ENCODE measurements at regions not wholly inside any gene's neighbourhood (a gene's known extent, or its start where the extent isn't known, plus 50 kb on each side); places are given as distances from the start of the nearest gene placed in this dataset.

- no peaks in the 10 kb centered on the region for H3K36me3 Mint-ChIP-seq (ENCODE audit: low read depth, unreplicated experiment)
- no peak overlapping the region for H3K27ac Mint-ChIP-seq (ENCODE audit: unreplicated experiment)
- H3K4me1 Mint-ChIP-seq (ENCODE audit: unreplicated experiment) = peaks cover 5% of the 10 kb centered on the region
- no peak for TF ChIP-seq CTCF (IDR thresholded peaks at IDR 0.05; ENCODE audit: unreplicated experiment)
- no peaks in the 10 kb centered on the region for H3K9me3 Mint-ChIP-seq (ENCODE audit: unreplicated experiment)
- H3K4me3 Mint-ChIP-seq (ENCODE audit: unreplicated experiment) = no peak overlapping the region
- H3K27me3 Mint-ChIP-seq (ENCODE audit: unreplicated experiment) = no peaks in the 10 kb centered on the region
- DNase-seq (ENCODE audit: low spot score) = no peak
Observed at GRCh38 chr5:68387074-68387796, 171.7 kb downstream of the PIK3R1 start.

GRCh38 chr5:68389618-68390017 is 174.1 kb downstream of the PIK3R1 start:
- no peaks in the 10 kb centered on the region for H3K27me3 Mint-ChIP-seq (ENCODE audit: unreplicated experiment)
- peaks cover 5% of the 10 kb centered on the region for H3K4me1 Mint-ChIP-seq (ENCODE audit: unreplicated experiment)
- no peak for DNase-seq (ENCODE audit: low spot score)
- no peak for TF ChIP-seq CTCF (IDR thresholded peaks at IDR 0.05; ENCODE audit: unreplicated experiment)
- no peak overlapping the region for H3K27ac Mint-ChIP-seq (ENCODE audit: unreplicated experiment)
- H3K36me3 Mint-ChIP-seq (ENCODE audit: low read depth, unreplicated experiment) = no peaks in the 10 kb centered on the region
- H3K9me3 Mint-ChIP-seq (ENCODE audit: unreplicated experiment) = no peaks in the 10 kb centered on the region
- no peak overlapping the region for H3K4me3 Mint-ChIP-seq (ENCODE audit: unreplicated experiment)

- Mint-ChIP-seq H3K27ac (ENCODE audit: unreplicated experiment) (no peak overlapping the region), H3K27me3 (ENCODE audit: unreplicated experiment) (no peaks in the 10 kb centered on the region), H3K4me1 (ENCODE audit: unreplicated experiment) (no peaks in the 10 kb centered on the region), H3K9me3 (ENCODE audit: unreplicated experiment) (no peaks in the 10 kb centered on the region), H3K36me3 (ENCODE audit: low read depth, unreplicated experiment) (no peaks in the 10 kb centered on the region), H3K4me3 (ENCODE audit: unreplicated experiment) (no peak overlapping the region)
- TF ChIP-seq CTCF (IDR thresholded peaks at IDR 0.05; ENCODE audit: unreplicated experiment) = no peak
- DNase-seq (ENCODE audit: low spot score) = no peak
Observed at GRCh38 chr5:68392617-68393016, 177.1 kb downstream of the PIK3R1 start.

GRCh38 chr5:68395302-68395701 is 179.7 kb downstream of the PIK3R1 start:
- peaks cover 2% of the 10 kb centered on the region for H3K27me3 Mint-ChIP-seq (ENCODE audit: unreplicated experiment)
- no peak overlapping the region for H3K4me3 Mint-ChIP-seq (ENCODE audit: unreplicated experiment)
- no peaks in the 10 kb centered on the region for H3K4me1 Mint-ChIP-seq (ENCODE audit: unreplicated experiment)
- no peak for TF ChIP-seq CTCF (IDR thresholded peaks at IDR 0.05; ENCODE audit: unreplicated experiment)
- no peak overlapping the region for H3K27ac Mint-ChIP-seq (ENCODE audit: unreplicated experiment)
- H3K9me3 Mint-ChIP-seq (ENCODE audit: unreplicated experiment) = no peaks in the 10 kb centered on the region
- H3K36me3 Mint-ChIP-seq (ENCODE audit: low read depth, unreplicated experiment) = no peaks in the 10 kb centered on the region
- no peak for DNase-seq (ENCODE audit: low spot score)

GRCh38 chr5:68395926-68396511 is 180.5 kb downstream of the PIK3R1 start:
- Mint-ChIP-seq H3K4me1 (ENCODE audit: unreplicated experiment) (no peaks in the 10 kb centered on the region), H3K36me3 (ENCODE audit: low read depth, unreplicated experiment) (no peaks in the 10 kb centered on the region), H3K4me3 (ENCODE audit: unreplicated experiment) (no peak overlapping the region), H3K9me3 (ENCODE audit: unreplicated experiment) (no peaks in the 10 kb centered on the region), H3K27ac (ENCODE audit: unreplicated experiment) (no peak overlapping the region), H3K27me3 (ENCODE audit: unreplicated experiment) (peaks cover 2% of the 10 kb centered on the region)
- no peak for TF ChIP-seq CTCF (IDR thresholded peaks at IDR 0.05; ENCODE audit: unreplicated experiment)
- DNase-seq (ENCODE audit: low spot score) = no peak
